K562 (cell line): ENCODE measurements at regions not wholly inside any gene's neighbourhood (a gene's known extent, or its start where the extent isn't known, plus 50 kb on each side); places are given as distances from the start of the nearest gene placed in this dataset.

ENCODE experiments used
- ATAC-seq: fragments of 200-7000 bp; cut with Tn5 transposase; 3 replicates; pipeline ENCODE4 v1.9.1; 2020; ENCODE audit warnings: moderate library complexity
- BruUV-seq: library from RNA; stranded (reverse); fragments of 400-500 nt; replicated peaks from 2 replicates; lab custom pipeline; 2021; lab: Mats Ljungman, UMichigan
- CTCF ChIA-PET: fragments of 300-600 bp; formaldehyde crosslinking; extraction: SDS; loops from one replicate; lab custom pipeline; 2021; ENCODE audit warnings: low intra/inter-chr PET ratio; lab: Yijun Ruan, JAX
- POLR2A ChIA-PET: fragments of 300-600, 350-650 bp; sonication (Branson Sonifier 250); formaldehyde crosslinking; extraction: SDS; loops from one replicate; lab custom pipeline; 2021; ENCODE audit warnings: antibody characterized with exemption, inconsistent platforms; lab: Yijun Ruan, JAX
- DNase-seq, 4 experiments: peaks; one replicate each; pipeline versions ENCODE4 v3.0.0 to v3.0.0-alpha.2; 2011 to 2018; ENCODE audit warnings: low spot score in 3 of 4, mixed read lengths in 3 of 4; ENCODE audit errors: extremely low read depth in 1 of 4
- FAIRE-seq: peaks from 2 replicates; lab custom pipeline; 2011; peaks lifted over from hg19 to GRCh38; lab: Jason Lieb, UNC
- H2AFZ ChIP-seq: 2 replicates; pipeline ENCODE4 v1.6.0; 2011; ENCODE audit warnings: low read depth, low read length, control low read depth, inconsistent platforms
- H3K27ac ChIP-seq: fragments of 200-600 bp; 3 replicates; pipeline ENCODE4 v1.8.0; 2011; ENCODE audit warnings: low read depth, mild to moderate bottlenecking, control low read depth, inconsistent platforms, low read length, moderate library complexity, mixed read lengths; ENCODE audit errors: extremely low read depth
- H3K27me3 ChIP-seq, 2 experiments: fragments of 300-600 bp in 1 of 2; 2 replicates in 1 of 2; 3 replicates in 1 of 2; pipeline versions ENCODE4 v1.6.0 to v1.8.0; 2011; ENCODE audit warnings: inconsistent platforms in 2 of 2, low read length in 2 of 2, mild to moderate bottlenecking in 1 of 2, mixed read lengths in 1 of 2, moderate library complexity in 1 of 2; ENCODE audit not compliant: control insufficient read depth in 2 of 2, insufficient read depth in 2 of 2
- H3K36me3 ChIP-seq: fragments of 300-600 bp; 3 replicates; pipeline ENCODE4 v1.8.0; 2011; ENCODE audit warnings: mild to moderate bottlenecking, low read length, inconsistent platforms; ENCODE audit not compliant: control insufficient read depth, insufficient read depth
- H3K4me1 ChIP-seq, 2 experiments: fragments of 200-600 bp in 1 of 2; replicated peaks in 1 of 2; 2 replicates in 1 of 2; 3 replicates in 1 of 2; pipeline versions ENCODE4 v1.5.1 to v1.8.0; 2011; ENCODE audit warnings: inconsistent platforms in 2 of 2, low read length in 2 of 2, mild to moderate bottlenecking in 1 of 2, mixed read lengths in 1 of 2, moderate library complexity in 1 of 2; ENCODE audit not compliant: control insufficient read depth in 2 of 2, insufficient read depth in 2 of 2
- H3K4me2 ChIP-seq: 2 replicates; pipeline ENCODE4 v1.6.1; 2011; ENCODE audit warnings: low read length, control low read depth, inconsistent platforms, mixed read lengths; ENCODE audit not compliant: insufficient read depth
- H3K4me3 ChIP-seq: fragments of 200-600 bp; sonication (generic), shearing (Covaris generic); 2 replicates; pipeline ENCODE4 v1.5.1; 2016; ENCODE audit warnings: control low read depth, inconsistent platforms
- H3K79me2 ChIP-seq: fragments of 200-600 bp; 3 replicates; pipeline ENCODE4 v1.8.0; 2011; ENCODE audit warnings: low read length, inconsistent platforms; ENCODE audit not compliant: control insufficient read depth, insufficient read depth
- H3K9ac ChIP-seq, 2 experiments: 2 replicates each; pipeline versions ENCODE4 v1.6.0 to v1.6.1; 2011; ENCODE audit warnings: low read depth in 2 of 2, low read length in 2 of 2, control low read depth in 1 of 2, inconsistent platforms in 1 of 2, mild to moderate bottlenecking in 1 of 2, mixed read lengths in 1 of 2; ENCODE audit not compliant: insufficient read depth in 1 of 2
- H3K9me1 ChIP-seq: one replicate; pipeline ENCODE4 v1.6.0; 2011; ENCODE audit warnings: inconsistent platforms, mild to moderate bottlenecking, low read length, moderate library complexity; ENCODE audit not compliant: control insufficient read depth, insufficient read depth
- H3K9me3 ChIP-seq: replicated peaks from 2 replicates; pipeline ENCODE4 v1.5.1; 2011; ENCODE audit warnings: low read depth, low read length, inconsistent platforms; ENCODE audit not compliant: control insufficient read depth, insufficient read depth
- H4K20me1 ChIP-seq: replicated peaks from 2 replicates; pipeline ENCODE4 v1.6.1; 2011; ENCODE audit warnings: low read length, inconsistent platforms, mixed read lengths; ENCODE audit not compliant: control insufficient read depth, insufficient read depth
- ERF ChIP-seq: fragments of 450-650 bp; formaldehyde crosslinking; IDR thresholded peaks from 2 replicates; pipeline ENCODE4 v1.4.0; 2020; ENCODE audit warnings: mild to moderate bottlenecking, mixed read lengths
- FOXP1 ChIP-seq: sonication (generic); formaldehyde crosslinking; IDR thresholded peaks from 2 replicates; pipeline ENCODE4 v1.8.0; 2022; ENCODE audit warnings: mild to moderate bottlenecking, missing genetic modification reagents
- FOXP4 ChIP-seq: sonication (generic); formaldehyde crosslinking; IDR thresholded peaks from 2 replicates; pipeline ENCODE4 v1.8.0; 2022; ENCODE audit warnings: mild to moderate bottlenecking, missing genetic modification reagents, borderline replicate concordance
- HDAC6 ChIP-seq: IDR thresholded peaks from 2 replicates; pipeline ENCODE4 v1.6.1; 2012; ENCODE audit warnings: low read depth, mild to moderate bottlenecking, control low read depth, inconsistent platforms, low read length, moderate library complexity
- HLTF ChIP-seq: fragments of 450-650 bp; IDR thresholded peaks from 2 replicates; pipeline ENCODE4 v1.6.1; 2016
- JUN ChIP-seq, 2 experiments: sonication (generic) in 1 of 2; formaldehyde crosslinking in 1 of 2; IDR thresholded peaks; 2 replicates each; pipeline versions ENCODE4 v1.6.1 to v1.8.0; 2012 to 2022; ENCODE audit warnings: borderline replicate concordance in 2 of 2, mild to moderate bottlenecking in 2 of 2, improper control_type of control experiment in 1 of 2, low read depth in 1 of 2, low read length in 1 of 2, missing genetic modification reagents in 1 of 2
- MTF1 ChIP-seq: fragments of 250-450 bp; sonication (Bioruptor Pico); IDR thresholded peaks from 2 replicates; pipeline ENCODE4 v1.9.0; 2021; ENCODE audit warnings: moderate library complexity, mild to moderate bottlenecking, inconsistent platforms, borderline replicate concordance
- STAG1 ChIP-seq: sonication (generic); formaldehyde crosslinking; IDR thresholded peaks from 2 replicates; pipeline ENCODE4 v1.5.0; 2020; ENCODE audit warnings: missing genetic modification reagents, borderline replicate concordance
- TSHZ1 ChIP-seq: fragments of 250-450 bp; sonication (Bioruptor Pico); IDR thresholded peaks from 2 replicates; pipeline ENCODE4 v1.4.0; 2020; ENCODE audit warnings: mild to moderate bottlenecking, moderate library complexity
- ZBTB2 ChIP-seq: fragments of 450-650 bp; IDR thresholded peaks from 2 replicates; pipeline ENCODE4 v1.6.1; 2016; ENCODE audit warnings: antibody characterized with exemption
- ZMIZ1 ChIP-seq, 2 experiments: fragments of 150-350 bp in 1 of 2; IDR thresholded peaks; 2 replicates each; pipeline ENCODE4 v1.6.1; 2012 to 2016; ENCODE audit warnings: low read depth in 2 of 2, low read length in 2 of 2, mild to moderate bottlenecking in 1 of 2, moderate library complexity in 1 of 2
- ZNF184 ChIP-seq: sonication (generic); formaldehyde crosslinking; IDR thresholded peaks from 2 replicates; pipeline ENCODE4 v1.5.0; 2020; ENCODE audit warnings: missing genetic modification reagents
- ZNF507 ChIP-seq: conservative IDR thresholded peaks from 2 replicates; pipeline ENCODE4 v1.6.1; 2017; ENCODE audit warnings: missing genetic modification characterization, missing compliant biosample characterization
- in situ Hi-C: fragments of 300-500 bp; cut with MboI; formaldehyde crosslinking; loops from 4 replicates; pipeline ENCODE4 v1.15.0; 2018; ENCODE audit warnings: inconsistent platforms, mixed read lengths
- intact Hi-C: fragments of 100-400 bp; cut with micrococcal nuclease; formaldehyde crosslinking; loops from 2 replicates; pipeline ENCODE4 v1.14.2; 2022

GRCh38 chr1:166597516-166597915 lies 241.8 kb upstream of the POGK start:
- Histone ChIP-seq H4K20me1 (no peaks in the 10 kb centered on the region), H3K27me3 (no peaks in the 10 kb centered on the region), H2AFZ (no peak overlapping the region; the same call in 1 of the 2 replicates), H3K9me3 (no peaks in the 10 kb centered on the region), H3K36me3 (no peaks in the 10 kb centered on the region), H3K9me1 (no peaks in the 10 kb centered on the region), H3K4me1 (no peaks in the 10 kb centered on the region; a peak in 1 of 5 replicates), H3K27ac (no peak overlapping the region), H3K9ac (no peak overlapping the region), H3K4me3 (no peak overlapping the region), H3K4me2 (no peak overlapping the region), H3K79me2 (no peaks in the 10 kb centered on the region)
- FAIRE-seq: no peak
- intact Hi-C loops (no loop called here), in situ Hi-C loops (no loop called here)
- no peak for DNase-seq
- POLR2A ChIA-PET: no interaction called here
- CTCF ChIA-PET: no interaction called here
- BruUV-seq: no TSS peak
- ATAC-seq: no peak
- TF ChIP-seq ZNF507 (tag): no peak
- no peak for TF ChIP-seq ZMIZ1 (IDR thresholded peaks at IDR 0.05; ENCODE audit: low read depth in 2 of 2, low read length in 2 of 2)
- TF ChIP-seq ZNF184 (CRISPR knock-in tag): no peak
- no peak for TF ChIP-seq STAG1
- no peak for TF ChIP-seq JUN (IDR thresholded peaks at IDR 0.05; ENCODE audit: borderline replicate concordance, low read depth, low read length)
- no peak for TF ChIP-seq JUN (CRISPR knock-in tag; IDR thresholded peaks at IDR 0.05; ENCODE audit: borderline replicate concordance)
- TF ChIP-seq MTF1 (CRISPR knock-in tag): no peak
- TF ChIP-seq ZBTB2: no peak
- TF ChIP-seq FOXP4 (CRISPR knock-in tag): no peak
- TF ChIP-seq FOXP1: no peak
- TF ChIP-seq ERF (CRISPR knock-in tag): no peak
- TF ChIP-seq TSHZ1 (CRISPR knock-in tag): no peak
- TF ChIP-seq HLTF: no peak
- TF ChIP-seq HDAC6: no peak
